CD14-positive monocyte (primary cell): ENCODE measurements at regions not wholly inside any gene's neighbourhood (a gene's known extent, or its start where the extent isn't known, plus 50 kb on each side); places are given as distances from the start of the nearest gene placed in this dataset.
A peak's percentile ranks its signal among the peaks of the same experiment; 100 is the strongest.

Source experiments
- DNase-seq, 3 donors: peaks; one replicate each; pipeline ENCODE4 v3.0.0-alpha.2; 2011 to 2022
- H2AFZ ChIP-seq: 2 replicates; pipeline ENCODE4 v1.6.0; 2012; ENCODE audit warnings: mild to moderate bottlenecking, low read depth, low read length, inconsistent platforms; ENCODE audit not compliant: insufficient read depth, poor library complexity, severe bottlenecking
- H3K27ac ChIP-seq, 2 donors: 1 replicate in 1 of 2; 2 replicates in 1 of 2; pipeline ENCODE4 v1.5.1; 2012 to 2013; ENCODE audit warnings: low read length in 2 of 2, control low read depth in 1 of 2, inconsistent platforms in 1 of 2, low read depth in 1 of 2, mild to moderate bottlenecking in 1 of 2
- H3K27me3 ChIP-seq, 2 donors: one replicate each; pipeline versions ENCODE4 v1.6.0 to v1.6.1; 2011 to 2013; ENCODE audit warnings: low read length in 2 of 2; ENCODE audit not compliant: control insufficient read depth in 2 of 2, insufficient read depth in 2 of 2
- H3K36me3 ChIP-seq, 2 donors: replicated peaks in 1 of 2; 1 replicate in 1 of 2; 2 replicates in 1 of 2; pipeline versions ENCODE4 v1.5.1 to v1.6.1; 2012 to 2013; ENCODE audit warnings: low read length in 2 of 2, control low read depth in 1 of 2, inconsistent platforms in 1 of 2, mild to moderate bottlenecking in 1 of 2; ENCODE audit not compliant: insufficient read depth in 2 of 2, control insufficient read depth in 1 of 2
- H3K4me1 ChIP-seq, 2 donors: 1 replicate in 1 of 2; 2 replicates in 1 of 2; pipeline versions ENCODE4 v1.5.1 to v1.6.1; 2012 to 2013; ENCODE audit warnings: low read length in 2 of 2, control low read depth in 1 of 2, inconsistent platforms in 1 of 2, mild to moderate bottlenecking in 1 of 2, moderate library complexity in 1 of 2; ENCODE audit not compliant: insufficient read depth in 2 of 2, control insufficient read depth in 1 of 2
- H3K4me2 ChIP-seq: replicated peaks from 2 replicates; pipeline ENCODE3; 2012; ENCODE audit warnings: low read length, moderate library complexity, mild to moderate bottlenecking; ENCODE audit not compliant: poor library complexity, severe bottlenecking; ENCODE audit errors: extremely low read depth
- H3K4me3 ChIP-seq, 3 experiments: fragments of 200-600 bp in 1 of 3; sonication (generic) in 1 of 3; replicated peaks in 1 of 3; 1 replicate in 2 of 3; 2 replicates in 1 of 3; pipeline ENCODE4 v1.5.1; 2011 to 2013; ENCODE audit warnings: low read length in 3 of 3, mild to moderate bottlenecking in 3 of 3, control low read depth in 2 of 3, low read depth in 2 of 3, inconsistent platforms in 1 of 3, moderate library complexity in 1 of 3
- H3K79me2 ChIP-seq: 2 replicates; pipeline ENCODE4 v1.6.0; 2012; ENCODE audit warnings: mild to moderate bottlenecking, control low read depth, inconsistent platforms, low read length, moderate library complexity; ENCODE audit not compliant: insufficient read depth
- H3K9ac ChIP-seq: 2 replicates; pipeline ENCODE4 v1.6.0; 2017; ENCODE audit warnings: low read length, mild to moderate bottlenecking; ENCODE audit not compliant: insufficient read depth, poor library complexity, severe bottlenecking
- H3K9me3 ChIP-seq, 2 donors: replicated peaks in 1 of 2; 1 replicate in 1 of 2; 2 replicates in 1 of 2; pipeline versions ENCODE4 v1.5.1 to v1.6.1; 2012 to 2013; ENCODE audit warnings: low read length in 2 of 2, control low read depth in 1 of 2; ENCODE audit not compliant: control insufficient read depth in 1 of 2, insufficient read depth in 1 of 2
- H4K20me1 ChIP-seq: 2 replicates; pipeline ENCODE4 v1.6.0; 2012; ENCODE audit warnings: mild to moderate bottlenecking, low read length, control low read depth, moderate library complexity; ENCODE audit not compliant: insufficient read depth
- H3K27ac Mint-ChIP-seq, 7 donors: one replicate each; pipeline ENCODE4 v1.8.0; 2020; ENCODE audit warnings: mild to moderate bottlenecking in 7 of 7, mixed read lengths in 7 of 7, moderate library complexity in 6 of 7, inconsistent platforms in 2 of 7
- H3K27me3 Mint-ChIP-seq, 3 donors: one replicate each; pipeline ENCODE4 v1.8.0; 2021 to 2022; ENCODE audit warnings: low read depth in 3 of 3, mild to moderate bottlenecking in 3 of 3, mixed read lengths in 3 of 3, moderate library complexity in 3 of 3, inconsistent platforms in 1 of 3
- H3K36me3 Mint-ChIP-seq, 2 donors: one replicate each; pipeline ENCODE4 v1.8.0; 2020; ENCODE audit warnings: mixed read lengths in 2 of 2, inconsistent platforms in 1 of 2, mild to moderate bottlenecking in 1 of 2
- H3K4me1 Mint-ChIP-seq: one replicate; pipeline ENCODE4 v1.8.0; 2020; ENCODE audit warnings: mild to moderate bottlenecking, mixed read lengths
- H3K4me3 Mint-ChIP-seq, 2 donors: one replicate each; pipeline ENCODE4 v1.8.0; 2020; ENCODE audit warnings: mild to moderate bottlenecking in 2 of 2, mixed read lengths in 2 of 2, moderate library complexity in 1 of 2
- H3K9me3 Mint-ChIP-seq, 7 donors: one replicate each; pipeline ENCODE4 v1.8.0; 2020 to 2022; ENCODE audit warnings: mixed read lengths in 7 of 7, mild to moderate bottlenecking in 6 of 7, moderate library complexity in 6 of 7, inconsistent platforms in 2 of 7
- WGBS: methylation state at CpG from one replicate; pipeline ENCODE4 v1.1.5; 2013; ENCODE audit warnings: missing lambda C conversion rate; ENCODE audit not compliant: insufficient coverage; 5-methylcytosine and 5-hydroxymethylcytosine counted together
- intact Hi-C, 2 donors: fragments of 100-400 bp; cut with micrococcal nuclease; formaldehyde crosslinking; loops; one replicate each; pipeline versions ENCODE4 v1.15.0 to v1.15.1; 2023
- TF ChIP-seq, protein P1 (sequence below): fragments of 200-600 bp; IDR thresholded peaks from one replicate; pipeline ENCODE4 v1.8.0; 2022; ENCODE audit warnings: antibody characterized with exemption, mild to moderate bottlenecking

DNA sequence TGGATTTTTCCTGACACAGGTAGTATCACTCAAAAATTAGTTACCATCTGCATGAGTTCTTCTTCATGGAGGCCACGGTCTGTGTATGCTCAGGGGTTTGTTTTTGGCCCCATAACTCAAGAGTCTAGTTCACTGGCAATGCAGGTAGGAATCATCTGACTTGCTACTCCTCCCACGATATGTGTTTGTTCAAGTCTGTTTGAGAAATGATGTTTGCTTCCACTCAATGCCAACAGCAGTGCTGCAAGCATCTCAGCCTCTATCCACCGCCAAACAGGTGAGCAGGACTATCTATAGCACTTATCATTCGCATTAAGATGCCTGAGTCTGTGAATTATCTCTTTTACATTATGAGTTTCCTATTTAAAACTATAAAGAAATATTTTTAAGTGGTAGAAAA, 264.8 kb upstream of the PTGER4 start:
- Histone ChIP-seq H3K79me2 (no peaks in the 10 kb centered on the region), H3K4me3 (no peak overlapping the region), H3K27ac (no peak overlapping the region), H3K9ac (no peak overlapping the region), H3K9me3 (no peaks in the 10 kb centered on the region), H3K4me1 (peaks cover 32 to 40% of the 10 kb centered on the region in 2 donors), H2AFZ (no peak overlapping the region), H4K20me1 (no peaks in the 10 kb centered on the region), H3K36me3 (no peaks in the 10 kb centered on the region), H3K4me2 (no peak overlapping the region), H3K27me3 (no peaks in the 10 kb centered on the region)
- H3K4me1 Mint-ChIP-seq: peaks cover 42% of the 10 kb centered on the region
- intact Hi-C loops: loop anchor here (5.0 kb wide), 1 partner anchor 72 kb away; no protein-coding TSS in a partner anchor
- no peak for DNase-seq
- peaks cover 0 to 7% (median 2%) of the 10 kb centered on the region in 7 donors for H3K9me3 Mint-ChIP-seq
- H3K4me3 Mint-ChIP-seq: no peak overlapping the region
- no peaks in the 10 kb centered on the region for H3K27me3 Mint-ChIP-seq
- TF ChIP-seq, protein P1, sequence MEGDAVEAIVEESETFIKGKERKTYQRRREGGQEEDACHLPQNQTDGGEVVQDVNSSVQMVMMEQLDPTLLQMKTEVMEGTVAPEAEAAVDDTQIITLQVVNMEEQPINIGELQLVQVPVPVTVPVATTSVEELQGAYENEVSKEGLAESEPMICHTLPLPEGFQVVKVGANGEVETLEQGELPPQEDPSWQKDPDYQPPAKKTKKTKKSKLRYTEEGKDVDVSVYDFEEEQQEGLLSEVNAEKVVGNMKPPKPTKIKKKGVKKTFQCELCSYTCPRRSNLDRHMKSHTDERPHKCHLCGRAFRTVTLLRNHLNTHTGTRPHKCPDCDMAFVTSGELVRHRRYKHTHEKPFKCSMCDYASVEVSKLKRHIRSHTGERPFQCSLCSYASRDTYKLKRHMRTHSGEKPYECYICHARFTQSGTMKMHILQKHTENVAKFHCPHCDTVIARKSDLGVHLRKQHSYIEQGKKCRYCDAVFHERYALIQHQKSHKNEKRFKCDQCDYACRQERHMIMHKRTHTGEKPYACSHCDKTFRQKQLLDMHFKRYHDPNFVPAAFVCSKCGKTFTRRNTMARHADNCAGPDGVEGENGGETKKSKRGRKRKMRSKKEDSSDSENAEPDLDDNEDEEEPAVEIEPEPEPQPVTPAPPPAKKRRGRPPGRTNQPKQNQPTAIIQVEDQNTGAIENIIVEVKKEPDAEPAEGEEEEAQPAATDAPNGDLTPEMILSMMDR: no peak
- H3K36me3 Mint-ChIP-seq: peaks cover 0 to 4% of the 10 kb centered on the region in 2 donors
- H3K27ac Mint-ChIP-seq: no peak overlapping the region
- 100% methylated on average over 2 of the region's 4 CpGs for WGBS

DNA sequence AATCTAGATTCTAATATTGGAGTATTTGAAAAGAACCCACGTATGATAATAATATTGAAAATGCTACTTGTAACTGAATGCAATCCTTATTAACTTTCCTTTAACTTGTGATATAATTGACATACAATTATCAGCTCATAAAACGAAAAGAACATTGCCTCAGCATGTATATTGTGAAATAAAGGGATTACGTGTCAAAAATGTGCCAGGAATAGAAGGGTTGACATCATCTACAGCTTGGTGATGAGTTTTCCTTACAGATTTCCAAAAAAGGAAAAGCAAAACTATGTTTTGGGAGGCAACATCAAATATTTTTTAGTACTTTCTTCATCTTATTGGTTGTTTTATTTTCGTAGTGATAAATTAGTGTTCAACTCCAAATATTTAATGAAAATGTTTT, 266.0 kb upstream of the PTGER4 start:
- H3K4me3 ChIP-seq: no peak overlapping the region
- H3K27me3 ChIP-seq: no peaks in the 10 kb centered on the region
- H4K20me1 ChIP-seq: no peaks in the 10 kb centered on the region
- DNase-seq: peak in 2 of 3 donors; percentile 75 to 79
- peaks cover 0 to 4% of the 10 kb centered on the region in 2 donors for H3K36me3 Mint-ChIP-seq
- peak overlapping the region in 1 of 2 donors; percentile 21 for H3K27ac ChIP-seq
- no peaks in the 10 kb centered on the region for H3K36me3 ChIP-seq
- peaks cover 0 to 7% (median 2%) of the 10 kb centered on the region in 7 donors for H3K9me3 Mint-ChIP-seq
- H3K9ac ChIP-seq: no peak overlapping the region
- H3K4me3 Mint-ChIP-seq: no peak overlapping the region
- H3K4me1 ChIP-seq: peaks cover 44 to 52% of the 10 kb centered on the region in 2 donors
- peak overlapping the region in 2 of 7 donors; percentile 48 to 72 for H3K27ac Mint-ChIP-seq
- peaks cover 49% of the 10 kb centered on the region for H3K4me1 Mint-ChIP-seq
- TF ChIP-seq, protein P1: no peak
- no peak overlapping the region for H2AFZ ChIP-seq
- no peaks in the 10 kb centered on the region for H3K79me2 ChIP-seq
- intact Hi-C loops: loop anchor here (5.0 kb wide), 1 partner anchor 74 kb away; no protein-coding TSS in a partner anchor
- no CpG with 5 or more reads among the region's 4 CpGs for WGBS
- H3K27me3 Mint-ChIP-seq: peaks cover 0 to 2% (median 0%) of the 10 kb centered on the region in 3 donors
- no peaks in the 10 kb centered on the region for H3K9me3 ChIP-seq
- H3K4me2 ChIP-seq: no peak overlapping the region
